C4-2B (cell line): ENCODE measurements at regions not wholly inside any gene's neighbourhood (a gene's known extent, or its start where the extent isn't known, plus 50 kb on each side); places are given as distances from the start of the nearest gene placed in this dataset.

ENCODE experiments used
- ZFX ChIP-seq: fragments of 450-650 bp; IDR thresholded peaks from 2 replicates; pipeline ENCODE4 v1.6.1; 2017
- TF ChIP-seq, protein P1 (sequence below): fragments of 450-650 bp; conservative IDR thresholded peaks from 2 replicates; pipeline ENCODE4 v1.5.1; 2017; ENCODE audit warnings: mild to moderate bottlenecking

DNA sequence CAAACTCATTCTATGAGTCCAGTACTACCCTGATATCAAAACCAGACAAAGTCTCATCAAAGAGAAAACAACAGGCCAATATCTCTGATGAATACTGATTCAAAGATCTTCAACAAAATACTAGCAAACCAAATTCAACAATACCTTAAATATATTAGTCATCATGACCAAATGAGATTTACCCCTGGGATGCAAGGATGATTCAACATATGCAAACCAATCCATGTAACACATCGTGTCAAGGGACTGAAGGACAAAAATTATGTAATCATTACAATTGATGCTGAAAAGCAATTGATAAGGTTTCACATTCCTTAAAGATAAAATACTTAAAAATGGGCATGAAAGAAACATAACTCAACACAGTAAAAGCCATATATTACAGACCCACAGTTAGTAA, 1476.9 kb downstream of the SI start:
- TF ChIP-seq, protein P1, sequence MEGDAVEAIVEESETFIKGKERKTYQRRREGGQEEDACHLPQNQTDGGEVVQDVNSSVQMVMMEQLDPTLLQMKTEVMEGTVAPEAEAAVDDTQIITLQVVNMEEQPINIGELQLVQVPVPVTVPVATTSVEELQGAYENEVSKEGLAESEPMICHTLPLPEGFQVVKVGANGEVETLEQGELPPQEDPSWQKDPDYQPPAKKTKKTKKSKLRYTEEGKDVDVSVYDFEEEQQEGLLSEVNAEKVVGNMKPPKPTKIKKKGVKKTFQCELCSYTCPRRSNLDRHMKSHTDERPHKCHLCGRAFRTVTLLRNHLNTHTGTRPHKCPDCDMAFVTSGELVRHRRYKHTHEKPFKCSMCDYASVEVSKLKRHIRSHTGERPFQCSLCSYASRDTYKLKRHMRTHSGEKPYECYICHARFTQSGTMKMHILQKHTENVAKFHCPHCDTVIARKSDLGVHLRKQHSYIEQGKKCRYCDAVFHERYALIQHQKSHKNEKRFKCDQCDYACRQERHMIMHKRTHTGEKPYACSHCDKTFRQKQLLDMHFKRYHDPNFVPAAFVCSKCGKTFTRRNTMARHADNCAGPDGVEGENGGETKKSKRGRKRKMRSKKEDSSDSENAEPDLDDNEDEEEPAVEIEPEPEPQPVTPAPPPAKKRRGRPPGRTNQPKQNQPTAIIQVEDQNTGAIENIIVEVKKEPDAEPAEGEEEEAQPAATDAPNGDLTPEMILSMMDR, result no peak
- no peak for TF ChIP-seq ZFX
